GM18868 (cell line): ENCODE measurements at regions not wholly inside any gene's neighbourhood (a gene's known extent, or its start where the extent isn't known, plus 50 kb on each side); places are given as distances from the start of the nearest gene placed in this dataset.

ENCODE experiments used
- ATAC-seq: cut with Tn5 transposase; IDR thresholded peaks from one replicate; pipeline ENCODE4 v1.9.1; 2021; ENCODE audit warnings: mild to moderate bottlenecking, moderate library complexity; ENCODE audit not compliant: unreplicated experiment

GRCh38 chr2:221205103-221205673, 366.9 kb downstream of the EPHA4 start:
- no peak for ATAC-seq

DNA sequence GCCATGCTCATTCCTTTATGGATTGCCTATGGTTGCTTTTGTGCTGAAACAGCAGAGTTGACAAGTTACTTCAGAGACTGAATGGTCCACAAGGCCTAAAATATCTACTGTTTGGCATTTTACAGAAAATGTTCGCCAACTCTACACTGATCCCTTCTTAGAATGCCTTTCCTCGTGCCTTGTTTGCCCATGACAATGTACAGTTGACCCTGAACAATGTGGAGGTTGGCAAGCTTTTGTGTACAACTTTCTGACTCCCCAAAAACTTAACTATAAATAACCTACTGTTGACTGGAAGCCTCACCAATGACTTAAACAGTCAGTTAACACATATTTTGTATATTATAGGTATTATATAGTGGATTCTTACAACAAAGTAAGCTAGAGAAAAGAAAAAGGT, 361.4 kb downstream of the EPHA4 start:
- ATAC-seq, result no peak

- no peak for ATAC-seq
Measured at GRCh38 chr2:221211653-221212052, 360.5 kb downstream of the EPHA4 start.

- no peak for ATAC-seq
Measured at GRCh38 chr2:221212105-221212504, 360.0 kb downstream of the EPHA4 start.

GRCh38 chr2:221215487-221215886, 356.6 kb downstream of the EPHA4 start:
- no peak for ATAC-seq

DNA sequence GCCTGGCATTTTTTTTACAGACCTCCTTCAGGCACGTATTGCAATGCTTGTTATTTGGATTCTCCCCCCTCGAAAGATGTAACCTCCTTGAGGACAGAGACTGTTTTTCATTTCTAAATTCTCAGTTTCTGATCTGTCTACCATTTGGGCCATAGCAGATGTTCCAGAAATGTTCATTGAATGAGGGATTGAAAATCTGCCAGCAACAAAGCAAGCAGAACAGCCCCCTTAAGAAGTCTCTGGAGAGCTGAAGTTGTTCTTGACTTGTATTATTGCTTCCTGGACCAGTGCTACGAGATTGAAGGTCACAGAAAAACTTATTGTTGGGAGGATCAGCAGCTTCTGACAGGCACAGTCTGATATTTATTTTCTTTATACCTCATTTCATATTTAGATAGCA, 355.5 kb downstream of the EPHA4 start:
- ATAC-seq, result no peak

DNA sequence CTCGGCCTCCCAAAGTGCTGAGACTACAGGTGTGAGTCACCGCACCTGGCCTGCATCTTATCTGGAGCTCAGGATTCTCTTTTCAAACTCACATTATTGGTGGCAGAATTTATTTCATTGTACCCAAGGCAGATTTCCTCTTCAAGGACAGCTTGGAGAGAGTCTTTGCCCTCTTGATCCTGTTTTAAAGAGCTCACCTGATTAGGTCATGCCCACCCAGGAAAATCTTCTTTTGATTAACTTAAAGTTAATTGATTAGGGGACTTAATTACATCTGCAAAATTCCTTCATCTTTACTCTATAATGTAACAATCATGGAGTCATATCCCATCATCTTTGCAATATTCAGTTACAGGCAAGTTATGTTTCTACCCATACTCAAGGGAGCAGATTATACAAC, 346.4 kb downstream of the EPHA4 start:
- no peak for ATAC-seq

- no peak for ATAC-seq
Measured at GRCh38 chr2:221228214-221228769, 343.8 kb downstream of the EPHA4 start.

DNA sequence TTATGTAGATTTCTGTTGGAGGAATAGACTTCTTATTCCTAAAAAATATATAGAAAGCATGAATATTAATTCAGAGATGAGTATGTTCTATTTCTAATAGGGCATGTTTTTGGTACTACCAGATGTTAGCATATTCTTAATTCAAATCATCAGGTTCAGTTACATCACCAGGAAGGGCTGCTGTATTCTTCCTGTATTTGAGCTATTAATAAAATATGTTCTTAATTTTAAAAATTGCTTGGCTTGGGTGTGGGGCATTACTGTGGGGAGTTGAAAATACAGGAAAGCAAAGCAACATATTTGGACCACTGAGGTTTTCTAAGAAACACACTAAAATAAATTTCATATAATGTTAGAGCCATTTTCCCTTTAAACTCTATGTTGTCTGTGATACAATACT, 343.0 kb downstream of the EPHA4 start:
- no peak for ATAC-seq

- no peak for ATAC-seq
Measured at GRCh38 chr2:221231511-221231910, 340.6 kb downstream of the EPHA4 start.

DNA sequence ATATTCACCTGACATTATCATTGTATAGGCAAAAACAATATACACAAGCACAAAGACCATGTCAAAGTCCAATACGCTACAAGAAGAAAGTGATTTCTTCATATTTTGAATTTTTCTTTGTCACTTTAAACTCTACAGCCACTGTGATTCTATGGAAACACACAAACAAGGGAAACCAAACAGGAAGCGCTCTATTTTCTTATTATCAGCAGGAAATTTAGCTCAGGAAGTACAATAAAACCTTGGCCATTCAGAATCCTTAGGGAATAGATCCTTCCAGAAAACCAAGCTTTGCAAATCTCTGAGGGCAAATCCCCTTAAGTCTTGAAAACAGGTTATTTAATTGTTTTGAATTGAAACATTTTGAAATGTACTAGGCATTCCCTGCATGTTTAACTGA, 336.2 kb downstream of the EPHA4 start:
- no peak for ATAC-seq

GRCh38 chr2:221241072-221241471, 331.0 kb downstream of the EPHA4 start:
- ATAC-seq, result no peak

DNA sequence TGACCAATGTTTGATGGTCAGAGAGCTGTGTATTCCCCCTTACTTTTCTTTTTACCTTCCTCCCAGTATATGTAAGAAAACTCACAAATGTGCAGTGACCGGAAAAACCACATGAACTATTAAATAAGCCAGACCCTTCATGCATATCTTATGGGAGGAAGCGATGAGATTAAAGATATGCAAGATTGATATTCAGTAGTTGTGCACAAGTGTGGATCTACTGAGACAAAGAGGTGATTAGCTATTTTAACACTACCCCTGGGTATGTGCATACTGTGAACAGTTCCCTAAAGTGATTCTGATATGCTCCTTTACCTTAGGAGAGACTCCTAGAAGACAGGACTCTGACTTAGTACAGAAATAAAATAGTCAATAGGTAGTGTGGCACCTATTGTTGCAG, 328.3 kb downstream of the EPHA4 start:
- ATAC-seq, result no peak

DNA sequence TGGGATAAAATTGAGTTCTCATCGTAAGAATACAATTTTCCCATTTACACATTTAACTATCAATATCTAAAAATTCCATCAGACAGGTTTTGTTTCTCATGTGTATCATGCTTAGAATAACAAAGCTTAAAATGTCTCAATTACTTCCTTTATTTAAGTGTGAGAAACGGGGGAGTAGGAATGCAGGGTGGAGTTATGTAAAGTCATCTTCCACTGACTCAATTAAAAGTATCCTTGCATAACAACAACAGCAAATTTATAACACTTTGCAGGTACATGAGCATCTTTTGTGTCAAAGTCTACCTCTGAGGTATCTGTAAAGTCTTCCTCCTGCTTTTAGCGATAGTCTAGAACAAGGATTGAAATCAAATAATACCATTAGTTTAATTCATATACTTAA, 327.1 kb downstream of the EPHA4 start:
- no peak for ATAC-seq

DNA sequence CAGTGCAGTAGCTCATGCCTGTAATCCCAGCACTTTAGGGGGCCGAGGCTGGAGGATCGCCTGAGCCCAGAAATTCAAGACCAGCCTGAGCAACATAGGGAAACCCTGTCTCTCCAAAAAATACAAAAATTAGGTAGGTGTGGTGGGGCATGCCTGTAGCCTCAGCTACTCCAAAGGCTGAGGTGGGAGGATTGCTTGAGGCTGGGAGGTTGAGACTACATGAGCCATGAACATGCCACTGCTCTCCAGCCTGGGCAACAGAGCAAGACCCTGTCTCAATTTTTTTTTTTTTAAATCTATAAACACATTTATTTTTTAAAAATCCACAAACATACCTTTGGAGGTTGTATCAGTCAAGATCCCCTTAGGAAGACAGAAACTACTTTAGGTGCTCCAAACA, 326.3 kb downstream of the EPHA4 start:
- no peak for ATAC-seq

DNA sequence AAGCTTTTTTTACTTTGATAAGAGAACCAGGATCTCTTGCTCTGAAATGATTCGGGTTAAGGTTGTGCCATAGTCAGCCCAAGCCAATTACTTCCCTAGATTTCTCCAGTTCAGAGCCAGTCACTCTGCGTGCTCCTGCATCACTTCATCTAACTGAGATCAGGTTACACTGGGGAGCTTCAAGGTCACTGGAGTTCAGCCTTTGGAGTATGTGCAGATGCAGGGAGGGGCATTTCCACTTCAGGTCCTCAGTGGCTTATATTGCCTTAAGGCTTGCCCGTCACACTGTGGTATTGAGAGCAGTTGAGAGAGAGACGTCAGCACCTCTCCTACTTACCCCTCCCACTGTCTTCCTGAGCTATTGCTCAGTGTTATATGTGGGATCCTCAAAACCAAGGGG, 317.8 kb downstream of the EPHA4 start:
- ATAC-seq, result no peak

- no peak for ATAC-seq
Measured at GRCh38 chr2:221255862-221256261, 316.2 kb downstream of the EPHA4 start.

DNA sequence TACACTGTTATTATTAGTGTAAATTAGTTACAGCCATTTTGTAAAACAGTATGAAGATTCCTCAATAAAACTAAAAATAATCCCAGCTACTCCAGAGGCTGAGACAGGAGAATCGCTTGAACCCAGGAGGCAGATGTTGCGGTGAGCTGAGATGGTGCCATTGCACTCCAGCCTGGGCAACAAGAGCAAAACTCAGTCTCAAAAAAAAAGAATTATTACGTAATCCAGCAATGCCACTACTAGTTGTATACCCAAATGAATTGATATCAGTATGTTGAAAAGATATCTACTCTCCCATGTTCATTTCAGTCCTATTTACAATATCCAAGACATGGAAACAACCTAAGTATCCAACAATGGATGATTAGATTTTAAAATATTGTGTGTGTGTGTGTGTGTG, 313.6 kb downstream of the EPHA4 start:
- ATAC-seq, result no peak

- ATAC-seq, result no peak
Measured at GRCh38 chr2:221262651-221263050, 309.5 kb downstream of the EPHA4 start.

GRCh38 chr2:221263573-221263972, 308.5 kb downstream of the EPHA4 start:
- ATAC-seq, result no peak

DNA sequence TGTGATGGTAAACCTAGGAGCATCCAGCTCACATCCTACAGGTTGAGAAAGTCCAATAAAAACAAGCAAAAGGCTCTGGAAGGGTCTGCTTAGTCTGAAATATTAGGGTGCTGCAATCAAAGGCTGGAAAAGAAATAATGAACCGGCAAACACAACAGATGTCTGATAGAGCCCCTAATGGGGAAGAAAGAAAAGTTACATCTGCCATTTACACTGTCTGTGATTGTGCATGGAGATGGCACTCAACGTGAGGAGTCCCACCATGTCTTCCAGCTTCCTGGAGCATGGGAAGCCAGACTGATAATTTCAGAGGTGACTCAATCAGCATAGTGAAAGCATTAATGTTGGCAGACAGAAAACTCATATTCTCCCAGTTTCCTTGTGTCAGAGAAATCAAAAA, 307.8 kb downstream of the EPHA4 start:
- ATAC-seq, result no peak

DNA sequence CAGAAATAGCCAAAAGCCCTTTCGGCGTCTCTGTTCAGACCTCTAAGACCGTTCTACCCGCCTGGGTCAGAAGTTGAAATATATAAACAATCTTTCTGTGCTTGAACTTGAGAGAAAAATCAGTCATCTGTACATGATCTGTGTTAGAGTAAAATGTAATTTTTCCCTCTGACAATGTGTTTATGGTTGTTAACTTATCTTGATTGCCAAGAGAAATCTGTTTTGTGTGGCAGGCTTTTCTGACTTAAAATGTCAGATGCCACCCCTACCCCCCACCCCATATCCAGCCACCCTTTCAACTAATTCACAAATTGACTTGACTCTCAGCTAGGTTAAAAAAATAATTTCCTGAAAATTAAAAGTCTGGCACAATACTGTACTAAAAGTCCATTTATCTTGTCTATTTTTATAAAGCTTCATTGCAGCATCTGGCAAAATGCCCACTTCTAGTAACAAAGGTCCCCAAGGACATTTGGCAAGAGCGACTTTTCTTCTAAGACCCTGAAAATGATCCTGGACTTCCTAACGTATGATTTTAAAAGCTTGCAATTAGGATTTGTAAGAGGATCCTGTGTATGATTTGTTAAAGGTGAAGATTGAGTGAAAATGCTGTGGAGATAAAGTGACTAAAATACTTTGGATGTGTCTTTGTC, 304.2 kb downstream of the EPHA4 start:
- ATAC-seq, result no peak

DNA sequence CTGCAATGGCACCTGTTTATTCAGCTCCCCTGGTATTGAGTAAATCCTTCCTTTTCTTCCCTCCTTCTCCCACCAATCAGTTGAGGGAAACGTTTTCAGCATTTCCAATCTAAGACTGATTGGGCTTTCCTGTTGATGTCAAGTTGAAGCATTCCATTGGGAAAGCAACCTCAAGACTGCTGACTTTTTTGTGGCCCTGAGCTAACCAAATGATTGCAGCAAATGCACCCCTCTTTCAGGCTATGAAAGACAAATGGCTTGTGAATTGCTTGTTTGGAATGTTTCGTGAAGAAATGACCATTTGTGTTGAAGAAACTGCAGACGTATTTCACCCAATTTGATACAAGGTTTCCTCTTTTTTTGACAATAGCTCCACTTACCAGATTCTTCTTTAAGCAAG, 303.5 kb downstream of the EPHA4 start:
- no peak for ATAC-seq
